PC-9 (cell line): ENCODE measurements at regions not wholly inside any gene's neighbourhood (a gene's known extent, or its start where the extent isn't known, plus 50 kb on each side); places are given as distances from the start of the nearest gene placed in this dataset.
A peak's percentile ranks its signal among the peaks of the same experiment; 100 is the strongest.

ENCODE experiments used
- BruUV-seq: library from RNA; stranded (reverse); fragments of 400-500 nt; replicated peaks from 2 replicates; lab custom pipeline; 2021; lab: Mats Ljungman, UMichigan
- CTCF ChIA-PET: fragments of 300-600 bp; sonication (Branson Sonifier 250); formaldehyde crosslinking; loops from one replicate; lab custom pipeline; 2022; ENCODE audit warnings: antibody characterized with exemption; lab: Charles Lee
- POLR2A ChIA-PET: fragments of 300-600 bp; sonication (Branson Sonifier 250); formaldehyde crosslinking; loops from one replicate; lab custom pipeline; 2022; ENCODE audit warnings: antibody characterized with exemption; ENCODE audit not compliant: unreplicated experiment; lab: Charles Lee
- DNase-seq, 2 experiments: peaks; one replicate each; pipeline versions ENCODE4 v3.0.0 to v3.0.0-alpha.2; 2015 to 2022; ENCODE audit warnings: mixed read lengths in 1 of 2
- H2AFZ ChIP-seq: fragments of 200-600 bp; sonication (generic); 2 replicates; pipeline ENCODE4 v1.8.1; 2017; ENCODE audit warnings: antibody characterized with exemption
- H3F3A ChIP-seq: fragments of 200-600 bp; sonication (generic); 2 replicates; pipeline ENCODE4 v1.8.1; 2017; ENCODE audit warnings: antibody characterized with exemption, mild to moderate bottlenecking, low read depth; ENCODE audit not compliant: insufficient read depth
- H3K27ac ChIP-seq: fragments of 200-600 bp; sonication (generic); 2 replicates; pipeline ENCODE4 v1.6.1; 2016; ENCODE audit warnings: mixed run types
- H3K27me3 ChIP-seq: fragments of 200-600 bp; sonication (generic); 2 replicates; pipeline ENCODE4 v1.6.1; 2016; ENCODE audit warnings: low read depth, mixed run types; ENCODE audit not compliant: insufficient read depth
- H3K36me3 ChIP-seq: fragments of 200-600 bp; sonication (generic); 2 replicates; pipeline ENCODE4 v1.6.1; 2016; ENCODE audit warnings: low read depth, mixed run types
- H3K4me1 ChIP-seq: fragments of 200-600 bp; sonication (generic); replicated peaks from 2 replicates; pipeline ENCODE4 v1.6.1; 2016; ENCODE audit warnings: mixed run types; ENCODE audit not compliant: insufficient read depth
- H3K4me2 ChIP-seq: fragments of 200-600 bp; sonication (generic); 2 replicates; pipeline ENCODE4 v1.6.1; 2017; ENCODE audit warnings: mixed run types
- H3K4me3 ChIP-seq: fragments of 200-600 bp; sonication (generic); 2 replicates; pipeline ENCODE4 v1.6.1; 2016; ENCODE audit warnings: mixed run types
- H3K79me2 ChIP-seq: fragments of 200-600 bp; sonication (generic); 2 replicates; pipeline ENCODE4 v1.6.1; 2017; ENCODE audit warnings: low read depth, mixed run types
- H3K9me2 ChIP-seq: fragments of 200-600 bp; sonication (generic); 2 replicates; pipeline ENCODE4 v1.8.1; 2017; ENCODE audit warnings: mild to moderate bottlenecking; ENCODE audit not compliant: insufficient read depth
- H3K9me3 ChIP-seq: fragments of 200-600 bp; sonication (generic); 2 replicates; pipeline ENCODE4 v1.8.1; 2016; ENCODE audit warnings: low read depth; ENCODE audit not compliant: insufficient read depth
- H4K20me1 ChIP-seq: fragments of 200-600 bp; sonication (generic); 2 replicates; pipeline ENCODE4 v1.8.1; 2017; ENCODE audit not compliant: insufficient read depth
- EZH2 ChIP-seq: fragments of 200-600 bp; sonication (generic); IDR thresholded peaks from 2 replicates; pipeline ENCODE4 v1.8.0; 2017; ENCODE audit warnings: antibody characterized with exemption, low read depth
- intact Hi-C: fragments of 100-400 bp; cut with micrococcal nuclease; formaldehyde crosslinking; loops from one replicate; pipeline ENCODE4 v1.10.0; 2022; ENCODE audit not compliant: unreplicated experiment
- TF ChIP-seq, protein P1 (sequence below): fragments of 200-600 bp; sonication (generic); conservative IDR thresholded peaks from 2 replicates; pipeline ENCODE4 v1.6.1; 2017; ENCODE audit warnings: mixed run types, antibody characterized with exemption, mild to moderate bottlenecking, moderate library complexity

GRCh38 chr5:39857041-39857440 lies 432.3 kb upstream of the DAB2 start:
- H3K4me1 ChIP-seq: no peaks in the 10 kb centered on the region
- H3F3A ChIP-seq: no peaks in the 10 kb centered on the region
- H3K27ac ChIP-seq: no peak overlapping the region
- no peak overlapping the region for H2AFZ ChIP-seq
- H3K79me2 ChIP-seq: no peaks in the 10 kb centered on the region
- no peaks in the 10 kb centered on the region for H3K27me3 ChIP-seq
- no TSS peak for BruUV-seq
- intact Hi-C loops: no loop called here
- 0 out of 2 replicates have a peak, but pooled peaks cover 8% of the 10 kb centered on the region for H3K9me3 ChIP-seq
- ChIA-PET POLR2A (no interaction called here), CTCF (no interaction called here)
- no peak for DNase-seq
- no peaks in the 10 kb centered on the region for H4K20me1 ChIP-seq
- no peak overlapping the region for H3K4me3 ChIP-seq
- TF ChIP-seq EZH2: no peak
- TF ChIP-seq, protein P1, sequence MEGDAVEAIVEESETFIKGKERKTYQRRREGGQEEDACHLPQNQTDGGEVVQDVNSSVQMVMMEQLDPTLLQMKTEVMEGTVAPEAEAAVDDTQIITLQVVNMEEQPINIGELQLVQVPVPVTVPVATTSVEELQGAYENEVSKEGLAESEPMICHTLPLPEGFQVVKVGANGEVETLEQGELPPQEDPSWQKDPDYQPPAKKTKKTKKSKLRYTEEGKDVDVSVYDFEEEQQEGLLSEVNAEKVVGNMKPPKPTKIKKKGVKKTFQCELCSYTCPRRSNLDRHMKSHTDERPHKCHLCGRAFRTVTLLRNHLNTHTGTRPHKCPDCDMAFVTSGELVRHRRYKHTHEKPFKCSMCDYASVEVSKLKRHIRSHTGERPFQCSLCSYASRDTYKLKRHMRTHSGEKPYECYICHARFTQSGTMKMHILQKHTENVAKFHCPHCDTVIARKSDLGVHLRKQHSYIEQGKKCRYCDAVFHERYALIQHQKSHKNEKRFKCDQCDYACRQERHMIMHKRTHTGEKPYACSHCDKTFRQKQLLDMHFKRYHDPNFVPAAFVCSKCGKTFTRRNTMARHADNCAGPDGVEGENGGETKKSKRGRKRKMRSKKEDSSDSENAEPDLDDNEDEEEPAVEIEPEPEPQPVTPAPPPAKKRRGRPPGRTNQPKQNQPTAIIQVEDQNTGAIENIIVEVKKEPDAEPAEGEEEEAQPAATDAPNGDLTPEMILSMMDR: no peak
- H3K4me2 ChIP-seq: no peak overlapping the region
- H3K36me3 ChIP-seq: no peaks in the 10 kb centered on the region
- H3K9me2 ChIP-seq: peaks cover 6% of the 10 kb centered on the region; the same call in 1 of the 2 replicates

DNA sequence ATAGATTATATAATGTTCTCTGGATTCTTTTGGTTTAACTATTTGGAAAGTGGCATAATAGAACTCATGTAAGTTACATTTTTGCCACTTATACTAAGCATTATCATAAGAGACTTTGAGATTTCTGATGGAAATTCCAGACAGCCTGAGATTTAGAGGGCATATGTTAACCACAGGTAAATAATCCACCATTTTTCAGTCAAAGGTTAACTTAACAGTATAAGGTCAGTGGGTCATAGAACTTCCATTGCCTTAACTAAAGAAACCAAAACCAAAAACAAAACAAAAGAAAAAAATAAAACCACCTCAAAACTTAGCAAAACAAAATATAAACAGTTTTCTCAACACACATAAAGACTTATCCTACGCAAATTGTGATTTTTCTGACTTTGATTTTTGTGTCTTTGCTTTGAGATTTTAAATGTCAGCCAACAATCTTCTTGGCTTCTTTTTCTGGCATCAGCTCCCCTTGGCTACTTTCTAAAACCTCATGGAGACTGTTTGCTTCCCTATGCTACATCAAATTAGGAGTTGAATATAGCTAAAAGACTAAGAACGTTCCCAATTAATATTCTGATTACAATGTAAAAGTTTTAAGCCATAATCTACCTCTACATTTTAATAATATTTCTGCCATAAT lies 430.1 kb upstream of the DAB2 start:
- H3K36me3 ChIP-seq: no peaks in the 10 kb centered on the region
- H3K79me2 ChIP-seq: no peaks in the 10 kb centered on the region
- POLR2A ChIA-PET: no interaction called here
- intact Hi-C loops: no loop called here
- CTCF ChIA-PET: no interaction called here
- no peaks in the 10 kb centered on the region for H3F3A ChIP-seq
- no peak for DNase-seq
- H3K9me3 ChIP-seq: 0 out of 2 replicates have a peak, but pooled peaks cover 8% of the 10 kb centered on the region
- no peaks in the 10 kb centered on the region for H3K4me1 ChIP-seq
- no peaks in the 10 kb centered on the region for H4K20me1 ChIP-seq
- H3K4me3 ChIP-seq: no peak overlapping the region
- TF ChIP-seq, protein P1: no peak
- TF ChIP-seq EZH2: no peak
- H2AFZ ChIP-seq: peak overlapping the region; percentile 18
- no TSS peak for BruUV-seq
- H3K27ac ChIP-seq: no peak overlapping the region
- no peaks in the 10 kb centered on the region for H3K27me3 ChIP-seq
- no peak overlapping the region for H3K4me2 ChIP-seq
- H3K9me2 ChIP-seq: peaks cover 6% of the 10 kb centered on the region; the same call in 1 of the 2 replicates

GRCh38 chr5:39850291-39850690 lies 425.5 kb upstream of the DAB2 start:
- ChIA-PET POLR2A (no interaction called here), CTCF (no interaction called here)
- H3K79me2 ChIP-seq: no peaks in the 10 kb centered on the region
- DNase-seq: no peak
- H3K9me2 ChIP-seq: peaks cover 6% of the 10 kb centered on the region; the same call in 1 of the 2 replicates
- H4K20me1 ChIP-seq: no peaks in the 10 kb centered on the region
- TF ChIP-seq, protein P1: no peak
- H3K36me3 ChIP-seq: no peaks in the 10 kb centered on the region
- no peaks in the 10 kb centered on the region for H3K4me1 ChIP-seq
- 0 out of 2 replicates have a peak, but pooled peaks cover 8% of the 10 kb centered on the region for H3K9me3 ChIP-seq
- H3F3A ChIP-seq: no peaks in the 10 kb centered on the region
- H3K4me3 ChIP-seq: no peak overlapping the region
- H3K27me3 ChIP-seq: no peaks in the 10 kb centered on the region
- H3K4me2 ChIP-seq: no peak overlapping the region
- no peak overlapping the region for H2AFZ ChIP-seq
- no peak overlapping the region for H3K27ac ChIP-seq
- no TSS peak for BruUV-seq
- intact Hi-C loops: no loop called here
